ENCODE measurements at regions not wholly inside any gene's neighbourhood (a gene's known extent, or its start where the extent isn't known, plus 50 kb on each side); places are given as distances from the start of the nearest gene placed in this dataset.

GRCh38 chr1:58076258-58076657, 470.3 kb downstream of the OMA1 start:
- TF ChIP-seq ZFP30 (CRISPR knock-in tag; IDR thresholded peaks at IDR 0.05) (no peak), CREB5 (CRISPR knock-in tag; IDR thresholded peaks at IDR 0.05; ENCODE audit: low read depth) (no peak), ZFP3 (CRISPR knock-in tag; IDR thresholded peaks at IDR 0.05) (no peak), PPARA (CRISPR knock-in tag; IDR thresholded peaks at IDR 0.05; ENCODE audit: borderline replicate concordance) (no peak), RARB (CRISPR knock-in tag; IDR thresholded peaks at IDR 0.05) (no peak), TSHZ2 (CRISPR knock-in tag; IDR thresholded peaks at IDR 0.05) (no peak)
